Caco-2 (cell line): ENCODE measurements at regions not wholly inside any gene's neighbourhood (a gene's known extent, or its start where the extent isn't known, plus 50 kb on each side); places are given as distances from the start of the nearest gene placed in this dataset.

Experiments used
- BruUV-seq: library from RNA; stranded (reverse); fragments of 400-500 nt; replicated peaks from 2 replicates; lab custom pipeline; 2021; lab: Mats Ljungman, UMichigan
- CTCF ChIA-PET: fragments of 300-600 bp; sonication (Branson Sonifier 250); formaldehyde crosslinking; loops from one replicate; lab custom pipeline; 2022; ENCODE audit warnings: antibody characterized with exemption; lab: Charles Lee
- POLR2A ChIA-PET: fragments of 300-600 bp; sonication (Branson Sonifier 250); formaldehyde crosslinking; loops from one replicate; lab custom pipeline; 2022; ENCODE audit warnings: antibody characterized with exemption; lab: Charles Lee
- DNase-seq, 2 experiments: peaks; one replicate each; pipeline versions ENCODE4 v3.0.0 to v3.0.0-alpha.2; 2020 to 2022
- H3K27me3 ChIP-seq: replicated peaks from 2 replicates; pipeline ENCODE4 v1.6.0; 2011; ENCODE audit warnings: low read length; ENCODE audit not compliant: control insufficient read depth, insufficient read depth
- H3K36me3 ChIP-seq: 2 replicates; pipeline ENCODE4 v1.5.1; 2011; ENCODE audit warnings: low read length; ENCODE audit not compliant: control insufficient read depth, insufficient read depth
- H3K4me1 ChIP-seq: fragments of 250-450 bp; sonication (Bioruptor Pico); 2 replicates; pipeline ENCODE4 v1.5.1; 2020; ENCODE audit warnings: mild to moderate bottlenecking
- H3K4me3 ChIP-seq: 2 replicates; pipeline ENCODE4 v1.5.1; 2011; ENCODE audit warnings: low read depth, mild to moderate bottlenecking, control low read depth, low read length
- H3K9me3 ChIP-seq: fragments of 250-450 bp; sonication (Bioruptor Pico); 2 replicates; pipeline ENCODE4 v1.5.1; 2020; ENCODE audit warnings: mild to moderate bottlenecking, moderate library complexity
- H3K27ac Mint-ChIP-seq: one replicate; pipeline ENCODE4 v1.8.0; 2022; ENCODE audit warnings: mixed read lengths; ENCODE audit not compliant: unreplicated experiment
- H3K27me3 Mint-ChIP-seq: one replicate; pipeline ENCODE4 v1.8.0; 2022; ENCODE audit warnings: mixed read lengths; ENCODE audit not compliant: insufficient read depth, unreplicated experiment
- H3K36me3 Mint-ChIP-seq: one replicate; pipeline ENCODE4 v1.8.0; 2022; ENCODE audit warnings: mild to moderate bottlenecking, mixed read lengths; ENCODE audit not compliant: insufficient read depth, unreplicated experiment
- H3K4me1 Mint-ChIP-seq: one replicate; pipeline ENCODE4 v1.8.0; 2022; ENCODE audit warnings: low read depth, mixed read lengths; ENCODE audit not compliant: unreplicated experiment
- H3K4me3 Mint-ChIP-seq: one replicate; pipeline ENCODE4 v1.8.0; 2022; ENCODE audit warnings: mild to moderate bottlenecking, moderate library complexity, mixed read lengths; ENCODE audit not compliant: unreplicated experiment
- H3K9me3 Mint-ChIP-seq: one replicate; pipeline ENCODE4 v1.8.0; 2022; ENCODE audit warnings: mixed read lengths; ENCODE audit not compliant: unreplicated experiment
- intact Hi-C: fragments of 100-400 bp; cut with micrococcal nuclease; formaldehyde crosslinking; loops from one replicate; pipeline ENCODE4 v1.10.0; 2022; ENCODE audit not compliant: unreplicated experiment
- TF ChIP-seq, protein P1 (sequence below), 2 experiments: fragments of 200-600 bp in 1 of 2; IDR thresholded peaks; 1 replicate in 1 of 2; 2 replicates in 1 of 2; pipeline versions ENCODE4 v1.5.1 to v1.8.0; 2011 to 2022; ENCODE audit warnings: antibody characterized with exemption in 1 of 2, control low read depth in 1 of 2, inconsistent platforms in 1 of 2, low read depth in 1 of 2, low read length in 1 of 2, mild to moderate bottlenecking in 1 of 2, moderate library complexity in 1 of 2; ENCODE audit not compliant: insufficient read depth in 1 of 2, severe bottlenecking in 1 of 2, unreplicated experiment in 1 of 2

DNA sequence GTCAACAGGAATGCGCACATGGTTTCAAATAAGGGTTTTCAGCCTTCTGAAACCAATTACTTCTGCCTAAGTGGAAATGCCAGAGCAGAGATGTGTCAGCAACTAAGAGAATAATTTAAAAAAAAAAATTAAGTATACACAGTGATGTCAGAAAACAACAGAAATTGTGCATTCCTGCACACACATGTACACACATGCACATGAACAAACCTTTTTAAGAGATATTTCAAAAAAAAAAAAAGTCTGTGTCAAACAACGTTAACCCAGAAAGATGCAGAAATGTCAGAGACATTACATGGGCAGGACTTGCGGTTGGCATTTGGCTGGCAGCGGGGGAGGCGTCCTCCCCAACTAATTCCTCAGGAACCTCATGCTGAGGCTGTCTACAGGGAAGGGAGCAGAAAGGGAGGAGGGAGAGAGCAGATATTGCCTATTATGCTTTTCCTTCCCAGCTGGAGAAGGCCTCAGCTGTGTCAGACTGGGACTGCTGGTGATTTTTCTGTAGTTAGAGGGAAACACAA lies 536.9 kb upstream of the WWC1 start:
- BruUV-seq: no TSS peak
- TF ChIP-seq, protein P1, sequence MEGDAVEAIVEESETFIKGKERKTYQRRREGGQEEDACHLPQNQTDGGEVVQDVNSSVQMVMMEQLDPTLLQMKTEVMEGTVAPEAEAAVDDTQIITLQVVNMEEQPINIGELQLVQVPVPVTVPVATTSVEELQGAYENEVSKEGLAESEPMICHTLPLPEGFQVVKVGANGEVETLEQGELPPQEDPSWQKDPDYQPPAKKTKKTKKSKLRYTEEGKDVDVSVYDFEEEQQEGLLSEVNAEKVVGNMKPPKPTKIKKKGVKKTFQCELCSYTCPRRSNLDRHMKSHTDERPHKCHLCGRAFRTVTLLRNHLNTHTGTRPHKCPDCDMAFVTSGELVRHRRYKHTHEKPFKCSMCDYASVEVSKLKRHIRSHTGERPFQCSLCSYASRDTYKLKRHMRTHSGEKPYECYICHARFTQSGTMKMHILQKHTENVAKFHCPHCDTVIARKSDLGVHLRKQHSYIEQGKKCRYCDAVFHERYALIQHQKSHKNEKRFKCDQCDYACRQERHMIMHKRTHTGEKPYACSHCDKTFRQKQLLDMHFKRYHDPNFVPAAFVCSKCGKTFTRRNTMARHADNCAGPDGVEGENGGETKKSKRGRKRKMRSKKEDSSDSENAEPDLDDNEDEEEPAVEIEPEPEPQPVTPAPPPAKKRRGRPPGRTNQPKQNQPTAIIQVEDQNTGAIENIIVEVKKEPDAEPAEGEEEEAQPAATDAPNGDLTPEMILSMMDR (IDR thresholded peaks at IDR 0.05; ENCODE audit: insufficient read depth in 1 of 2, low read depth in 1 of 2, low read length in 1 of 2, severe bottlenecking in 1 of 2, unreplicated experiment in 1 of 2): no peak
- Histone ChIP-seq H3K4me1 (0 out of 2 replicates have a peak, but pooled peaks cover 3% of the 10 kb centered on the region), H3K27me3 (no peaks in the 10 kb centered on the region), H3K9me3 (no peaks in the 10 kb centered on the region), H3K36me3 (no peaks in the 10 kb centered on the region), H3K4me3 (no peak overlapping the region)
- no peaks in the 10 kb centered on the region for H3K4me1 Mint-ChIP-seq
- peaks cover 14% of the 10 kb centered on the region for H3K27me3 Mint-ChIP-seq
- DNase-seq: no peak
- intact Hi-C loops: no loop called here
- H3K27ac Mint-ChIP-seq: no peak overlapping the region
- POLR2A ChIA-PET: no interaction called here
- H3K4me3 Mint-ChIP-seq: no peak overlapping the region
- CTCF ChIA-PET: no interaction called here
- H3K36me3 Mint-ChIP-seq: no peaks in the 10 kb centered on the region
- H3K9me3 Mint-ChIP-seq: no peaks in the 10 kb centered on the region

DNA sequence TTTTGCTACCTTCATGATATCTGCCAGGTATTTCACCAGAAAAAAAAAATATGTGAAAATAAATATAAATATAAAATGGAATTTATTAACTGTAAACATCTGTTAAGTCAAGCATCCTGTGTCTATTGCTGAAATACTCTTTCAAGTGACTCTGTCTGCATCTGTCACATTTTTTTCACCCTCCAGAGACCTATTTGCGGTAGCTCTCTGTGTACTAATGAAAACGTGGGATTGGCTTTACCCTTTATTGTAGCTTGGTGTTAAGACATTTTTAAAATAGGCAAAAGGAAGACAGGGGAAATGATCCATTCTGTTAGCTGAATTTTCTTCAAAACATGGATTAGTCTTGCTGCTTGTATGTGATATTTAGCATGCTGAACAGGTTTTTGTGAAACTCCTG lies 536.0 kb upstream of the WWC1 start:
- H3K9me3 ChIP-seq: no peaks in the 10 kb centered on the region
- BruUV-seq: no TSS peak
- H3K36me3 Mint-ChIP-seq: no peaks in the 10 kb centered on the region
- intact Hi-C loops: no loop called here
- H3K36me3 ChIP-seq: no peaks in the 10 kb centered on the region
- no peaks in the 10 kb centered on the region for H3K4me1 Mint-ChIP-seq
- no peak overlapping the region for H3K4me3 Mint-ChIP-seq
- H3K4me3 ChIP-seq: no peak overlapping the region
- H3K27ac Mint-ChIP-seq: no peak overlapping the region
- H3K27me3 Mint-ChIP-seq: peaks cover 17% of the 10 kb centered on the region
- TF ChIP-seq, protein P1 (IDR thresholded peaks at IDR 0.05; ENCODE audit: insufficient read depth in 1 of 2, low read depth in 1 of 2, low read length in 1 of 2, severe bottlenecking in 1 of 2, unreplicated experiment in 1 of 2): no peak
- DNase-seq: no peak
- H3K27me3 ChIP-seq: no peaks in the 10 kb centered on the region
- 0 out of 2 replicates have a peak, but pooled peaks cover 3% of the 10 kb centered on the region for H3K4me1 ChIP-seq
- CTCF ChIA-PET: no interaction called here
- H3K9me3 Mint-ChIP-seq: no peaks in the 10 kb centered on the region
- POLR2A ChIA-PET: interaction anchor here (0.6 kb wide), 1 partner anchor 94 kb away, joined by 3 read pairs; no protein-coding TSS in a partner anchor

DNA sequence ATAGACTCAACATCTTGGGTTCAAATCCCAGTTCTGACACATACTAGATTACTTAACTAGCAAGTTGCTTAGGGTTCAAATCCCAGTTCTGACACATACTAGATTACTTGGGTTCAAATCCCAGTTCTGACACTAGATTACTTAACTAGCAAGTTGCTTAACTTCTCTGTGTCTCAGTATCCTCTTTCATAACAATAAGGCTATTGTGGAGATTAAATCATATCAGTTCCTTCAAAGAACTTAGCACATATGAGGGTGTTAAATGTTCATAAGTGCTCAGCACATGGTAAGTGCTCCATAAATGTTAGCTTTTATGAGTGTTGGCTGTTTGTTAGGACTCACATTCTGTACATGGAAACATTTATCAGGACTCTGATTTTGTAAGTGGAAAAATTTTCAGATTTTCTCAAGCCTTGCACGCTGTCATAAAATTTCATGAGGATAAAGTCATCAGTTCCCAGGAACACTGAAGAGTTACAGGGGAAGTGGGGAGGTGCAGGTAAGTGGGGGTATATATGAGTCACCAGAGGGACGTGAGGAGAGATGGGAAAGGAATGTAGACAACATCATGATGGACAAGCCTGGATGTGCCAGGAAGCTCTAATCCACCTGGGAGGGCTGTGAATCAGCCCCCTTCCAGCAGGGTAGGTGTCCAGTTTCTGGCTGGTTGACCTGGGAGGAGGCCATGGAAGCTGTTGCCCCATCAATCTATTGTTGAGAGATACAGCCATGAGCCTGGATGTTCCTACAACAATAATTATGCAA lies 532.2 kb upstream of the WWC1 start:
- Mint-ChIP-seq H3K27ac (no peak overlapping the region), H3K4me3 (no peak overlapping the region), H3K9me3 (no peaks in the 10 kb centered on the region), H3K4me1 (no peaks in the 10 kb centered on the region), H3K36me3 (no peaks in the 10 kb centered on the region), H3K27me3 (peaks cover 16% of the 10 kb centered on the region)
- BruUV-seq: no TSS peak
- no peak for DNase-seq
- no peak overlapping the region for H3K4me3 ChIP-seq
- no peaks in the 10 kb centered on the region for H3K9me3 ChIP-seq
- TF ChIP-seq, protein P1 (IDR thresholded peaks at IDR 0.05; ENCODE audit: insufficient read depth in 1 of 2, low read depth in 1 of 2, low read length in 1 of 2, severe bottlenecking in 1 of 2, unreplicated experiment in 1 of 2): no peak
- 0 out of 2 replicates have a peak, but pooled peaks cover under 1% of the 10 kb centered on the region for H3K4me1 ChIP-seq
- intact Hi-C loops: no loop called here
- POLR2A ChIA-PET: no interaction called here
- H3K36me3 ChIP-seq: no peaks in the 10 kb centered on the region
- CTCF ChIA-PET: no interaction called here
- H3K27me3 ChIP-seq: no peaks in the 10 kb centered on the region
